ENCODE measurements at regions not wholly inside any gene's neighbourhood (a gene's known extent, or its start where the extent isn't known, plus 50 kb on each side); places are given as distances from the start of the nearest gene placed in this dataset.

GRCh38 chr17:71084219-71084618, 914.9 kb downstream of the KCNJ2 start:
- in situ Hi-C loops (cut with HindIII; ENCODE audit: low sequenced_read_pairs), result no loop called here
- DNase-seq (ENCODE audit: low read depth), result no peak
- no peak overlapping the region for H3K4me3 ChIP-seq (ENCODE audit: low read depth, low read length)
- TF ChIP-seq, protein P1, sequence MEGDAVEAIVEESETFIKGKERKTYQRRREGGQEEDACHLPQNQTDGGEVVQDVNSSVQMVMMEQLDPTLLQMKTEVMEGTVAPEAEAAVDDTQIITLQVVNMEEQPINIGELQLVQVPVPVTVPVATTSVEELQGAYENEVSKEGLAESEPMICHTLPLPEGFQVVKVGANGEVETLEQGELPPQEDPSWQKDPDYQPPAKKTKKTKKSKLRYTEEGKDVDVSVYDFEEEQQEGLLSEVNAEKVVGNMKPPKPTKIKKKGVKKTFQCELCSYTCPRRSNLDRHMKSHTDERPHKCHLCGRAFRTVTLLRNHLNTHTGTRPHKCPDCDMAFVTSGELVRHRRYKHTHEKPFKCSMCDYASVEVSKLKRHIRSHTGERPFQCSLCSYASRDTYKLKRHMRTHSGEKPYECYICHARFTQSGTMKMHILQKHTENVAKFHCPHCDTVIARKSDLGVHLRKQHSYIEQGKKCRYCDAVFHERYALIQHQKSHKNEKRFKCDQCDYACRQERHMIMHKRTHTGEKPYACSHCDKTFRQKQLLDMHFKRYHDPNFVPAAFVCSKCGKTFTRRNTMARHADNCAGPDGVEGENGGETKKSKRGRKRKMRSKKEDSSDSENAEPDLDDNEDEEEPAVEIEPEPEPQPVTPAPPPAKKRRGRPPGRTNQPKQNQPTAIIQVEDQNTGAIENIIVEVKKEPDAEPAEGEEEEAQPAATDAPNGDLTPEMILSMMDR (IDR thresholded peaks at IDR 0.05; ENCODE audit: low read depth, low read length, missing control alignments), result peak; percentile 29

DNA sequence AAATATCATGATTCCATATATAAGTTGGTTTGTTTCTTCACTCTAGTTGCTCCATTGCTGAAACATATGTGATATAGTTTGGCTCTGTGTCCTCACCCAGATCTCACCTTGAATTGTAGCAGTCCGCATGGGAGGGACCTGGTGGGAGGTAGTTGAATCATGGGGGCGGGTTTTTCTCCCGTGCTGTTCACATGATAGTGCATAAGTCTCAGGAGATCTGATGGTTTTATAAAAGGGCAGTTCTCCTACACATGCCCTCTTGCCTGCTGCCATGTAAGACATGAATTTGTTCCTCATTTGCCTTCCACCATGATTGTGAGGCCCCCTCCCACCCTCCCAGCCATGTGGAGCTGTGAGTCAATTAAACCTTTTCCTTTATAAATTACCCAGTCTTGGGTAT, 915.5 kb downstream of the KCNJ2 start:
- DNase-seq (ENCODE audit: low read depth), result no peak
- no peak overlapping the region for H3K4me3 ChIP-seq (ENCODE audit: low read depth, low read length)
- in situ Hi-C loops (cut with HindIII; ENCODE audit: low sequenced_read_pairs), result no loop called here
- TF ChIP-seq, protein P1 (IDR thresholded peaks at IDR 0.05; ENCODE audit: low read depth, low read length, missing control alignments), result no peak

GRCh38 chr17:71085238-71086033, 916.1 kb downstream of the KCNJ2 start:
- H3K4me3 ChIP-seq (ENCODE audit: low read depth, low read length), result no peak overlapping the region
- TF ChIP-seq, protein P1 (IDR thresholded peaks at IDR 0.05; ENCODE audit: low read depth, low read length, missing control alignments), result no peak
- in situ Hi-C loops (cut with HindIII; ENCODE audit: low sequenced_read_pairs), result no loop called here
- no peak for DNase-seq (ENCODE audit: low read depth)

- no peak for DNase-seq (ENCODE audit: low read depth)
- TF ChIP-seq, protein P1 (IDR thresholded peaks at IDR 0.05; ENCODE audit: low read depth, low read length, missing control alignments), result no peak
- no peak overlapping the region for H3K4me3 ChIP-seq (ENCODE audit: low read depth, low read length)
- in situ Hi-C loops (cut with HindIII; ENCODE audit: low sequenced_read_pairs), result no loop called here
Measured at GRCh38 chr17:71089431-71089830, 920.1 kb downstream of the KCNJ2 start.

- in situ Hi-C loops (cut with HindIII; ENCODE audit: low sequenced_read_pairs), result no loop called here
- TF ChIP-seq, protein P1 (IDR thresholded peaks at IDR 0.05; ENCODE audit: low read depth, low read length, missing control alignments), result no peak
- no peak overlapping the region for H3K4me3 ChIP-seq (ENCODE audit: low read depth, low read length)
- no peak for DNase-seq (ENCODE audit: low read depth)
Measured at GRCh38 chr17:71098071-71098470, 928.7 kb downstream of the KCNJ2 start.

- TF ChIP-seq, protein P1 (IDR thresholded peaks at IDR 0.05; ENCODE audit: low read depth, low read length, missing control alignments), result no peak
- DNase-seq (ENCODE audit: low read depth), result no peak
- no peak overlapping the region for H3K4me3 ChIP-seq (ENCODE audit: low read depth, low read length)
- in situ Hi-C loops (cut with HindIII; ENCODE audit: low sequenced_read_pairs), result no loop called here
Measured at GRCh38 chr17:71099003-71099714, 929.8 kb downstream of the KCNJ2 start.

Measured in astrocyte of the cerebellum (primary cell).